ENCODE measurements at regions not wholly inside any gene's neighbourhood (a gene's known extent, or its start where the extent isn't known, plus 50 kb on each side); places are given as distances from the start of the nearest gene placed in this dataset.

- TF ChIP-seq CTCF (IDR thresholded peaks at IDR 0.05): no peak
- no peaks in the 10 kb centered on the region for H3K36me3 Mint-ChIP-seq (ENCODE audit: low read depth)
- Histone ChIP-seq H3K36me3 (ENCODE audit: insufficient read depth, low read length) (no peaks in the 10 kb centered on the region), H3K9me3 (ENCODE audit: control insufficient read depth in 1 of 2, insufficient read depth in 1 of 2, low read length in 2 of 2) (peaks cover 0 to 4% of the 10 kb centered on the region in 2 experiments), H3K27me3 (ENCODE audit: control insufficient read depth in 1 of 2, insufficient read depth in 2 of 2, low read length in 2 of 2) (no peaks in the 10 kb centered on the region), H3K27ac (ENCODE audit: low read depth in 1 of 2, low read length in 2 of 2) (no peak overlapping the region), H3K4me3 (ENCODE audit: low read length) (no peak overlapping the region), H3K4me1 (ENCODE audit: insufficient read depth, low read length) (no peaks in the 10 kb centered on the region)
- no peaks in the 10 kb centered on the region for H3K4me1 Mint-ChIP-seq (ENCODE audit: low read depth)
- no peak overlapping the region for H3K27ac Mint-ChIP-seq
- no peak overlapping the region for H3K4me3 Mint-ChIP-seq
- no peaks in the 10 kb centered on the region for H3K27me3 Mint-ChIP-seq
- CTCF ChIA-PET: no interaction called here
- POLR2A ChIA-PET: no interaction called here
- H3K9me3 Mint-ChIP-seq: peaks cover 3% of the 10 kb centered on the region
- DNase-seq (no peak), ATAC-seq (ENCODE audit: poor library complexity) (no peak)
- intact Hi-C loops (cut with DNase I, micrococcal nuclease): no loop called here
Measured at GRCh38 chr12:85529896-85530295, 249.9 kb downstream of the ALX1 start.

- no peak overlapping the region for H3K27ac ChIP-seq (ENCODE audit: low read depth in 1 of 2, low read length in 2 of 2)
- H3K36me3 Mint-ChIP-seq (ENCODE audit: low read depth): no peaks in the 10 kb centered on the region
- no peaks in the 10 kb centered on the region for H3K4me1 Mint-ChIP-seq (ENCODE audit: low read depth)
- POLR2A ChIA-PET: no interaction called here
- CTCF ChIA-PET: no interaction called here
- H3K27me3 Mint-ChIP-seq: no peaks in the 10 kb centered on the region
- H3K9me3 Mint-ChIP-seq: peaks cover 3% of the 10 kb centered on the region
- no peak overlapping the region for H3K4me3 Mint-ChIP-seq
- H3K4me1 ChIP-seq (ENCODE audit: insufficient read depth, low read length): no peaks in the 10 kb centered on the region
- DNase-seq (no peak), ATAC-seq (ENCODE audit: poor library complexity) (no peak)
- intact Hi-C loops (cut with DNase I, micrococcal nuclease): no loop called here
- no peaks in the 10 kb centered on the region for H3K27me3 ChIP-seq (ENCODE audit: control insufficient read depth in 1 of 2, insufficient read depth in 2 of 2, low read length in 2 of 2)
- no peak overlapping the region for H3K27ac Mint-ChIP-seq
- peaks cover 0 to 4% of the 10 kb centered on the region in 2 experiments for H3K9me3 ChIP-seq (ENCODE audit: control insufficient read depth in 1 of 2, insufficient read depth in 1 of 2, low read length in 2 of 2)
- TF ChIP-seq CTCF (IDR thresholded peaks at IDR 0.05): no peak
- H3K36me3 ChIP-seq (ENCODE audit: insufficient read depth, low read length): no peaks in the 10 kb centered on the region
- H3K4me3 ChIP-seq (ENCODE audit: low read length): no peak overlapping the region
Measured at GRCh38 chr12:85530456-85530855, 250.4 kb downstream of the ALX1 start.

- DNase-seq (no peak), ATAC-seq (ENCODE audit: poor library complexity) (no peak)
- Mint-ChIP-seq H3K27ac (no peak overlapping the region), H3K27me3 (no peaks in the 10 kb centered on the region), H3K4me1 (ENCODE audit: low read depth) (no peaks in the 10 kb centered on the region), H3K9me3 (peaks cover 3% of the 10 kb centered on the region), H3K36me3 (ENCODE audit: low read depth) (no peaks in the 10 kb centered on the region), H3K4me3 (no peak overlapping the region)
- intact Hi-C loops (cut with DNase I, micrococcal nuclease): no loop called here
- no peak overlapping the region for H3K27ac ChIP-seq (ENCODE audit: low read depth in 1 of 2, low read length in 2 of 2)
- ChIA-PET CTCF (no interaction called here), POLR2A (no interaction called here)
- H3K4me3 ChIP-seq (ENCODE audit: low read length): no peak overlapping the region
- no peaks in the 10 kb centered on the region for H3K4me1 ChIP-seq (ENCODE audit: insufficient read depth, low read length)
- TF ChIP-seq CTCF (IDR thresholded peaks at IDR 0.05): no peak
- peaks cover 0 to 4% of the 10 kb centered on the region in 2 experiments for H3K9me3 ChIP-seq (ENCODE audit: control insufficient read depth in 1 of 2, insufficient read depth in 1 of 2, low read length in 2 of 2)
- H3K36me3 ChIP-seq (ENCODE audit: insufficient read depth, low read length): no peaks in the 10 kb centered on the region
- H3K27me3 ChIP-seq (ENCODE audit: control insufficient read depth in 1 of 2, insufficient read depth in 2 of 2, low read length in 2 of 2): no peaks in the 10 kb centered on the region
Measured at GRCh38 chr12:85531341-85531740, 251.3 kb downstream of the ALX1 start.
